Neuronal stem cell (in vitro differentiated cells): ENCODE measurements at regions not wholly inside any gene's neighbourhood (a gene's known extent, or its start where the extent isn't known, plus 50 kb on each side); places are given as distances from the start of the nearest gene placed in this dataset.

ENCODE experiments used
- DNase-seq: peaks from one replicate; pipeline ENCODE4 v3.0.0-alpha.2; 2013; ENCODE audit warnings: low spot score
- H2AFZ ChIP-seq: one replicate; pipeline ENCODE4 v1.6.1; 2013; ENCODE audit warnings: mild to moderate bottlenecking, low read length, inconsistent platforms
- H2AK5ac ChIP-seq: 2 replicates; pipeline ENCODE4 v1.6.1; 2013; ENCODE audit warnings: low read depth, mild to moderate bottlenecking, inconsistent platforms, low read length, moderate library complexity, mixed read lengths
- H2BK120ac ChIP-seq: 2 replicates; pipeline ENCODE4 v1.6.1; 2013; ENCODE audit warnings: low read depth, mild to moderate bottlenecking, inconsistent platforms, low read length, moderate library complexity, mixed read lengths
- H2BK12ac ChIP-seq: one replicate; pipeline ENCODE4 v1.6.1; 2013; ENCODE audit warnings: low read length, inconsistent platforms
- H2BK15ac ChIP-seq: 2 replicates; pipeline ENCODE4 v1.6.1; 2013; ENCODE audit warnings: mild to moderate bottlenecking, low read length, inconsistent platforms, mixed read lengths
- H2BK5ac ChIP-seq: one replicate; pipeline ENCODE4 v1.6.1; 2013; ENCODE audit warnings: inconsistent platforms, mild to moderate bottlenecking, low read length, moderate library complexity
- H3K14ac ChIP-seq: one replicate; pipeline ENCODE4 v1.6.1; 2013; ENCODE audit warnings: low read length, inconsistent platforms
- H3K18ac ChIP-seq: 2 replicates; pipeline ENCODE4 v1.6.1; 2013; ENCODE audit warnings: low read length, inconsistent platforms
- H3K23ac ChIP-seq: 2 replicates; pipeline ENCODE4 v1.6.1; 2013; ENCODE audit warnings: low read depth, mild to moderate bottlenecking, mixed read lengths, low read length, inconsistent platforms; ENCODE audit not compliant: poor library complexity
- H3K27ac ChIP-seq: replicated peaks from 3 replicates; pipeline ENCODE4 v1.5.1; 2013; ENCODE audit warnings: low read length, inconsistent platforms
- H3K27me3 ChIP-seq, 3 experiments: 2 replicates each; pipeline ENCODE4 v1.6.1; 2013; ENCODE audit warnings: low read length in 3 of 3, mild to moderate bottlenecking in 2 of 3, inconsistent platforms in 1 of 3, low read depth in 1 of 3, mixed read lengths in 1 of 3, moderate library complexity in 1 of 3; ENCODE audit not compliant: control insufficient read depth in 3 of 3, insufficient read depth in 3 of 3
- H3K36me3 ChIP-seq, 2 donors: replicated peaks in 1 of 2; 2 replicates each; pipeline ENCODE4 v1.6.1; 2013; ENCODE audit warnings: low read length in 2 of 2; ENCODE audit not compliant: control insufficient read depth in 2 of 2, insufficient read depth in 2 of 2
- H3K4ac ChIP-seq: 2 replicates; pipeline ENCODE4 v1.6.1; 2013; ENCODE audit warnings: inconsistent platforms, mild to moderate bottlenecking, low read length, moderate library complexity
- H3K4me1 ChIP-seq, 2 donors: 1 replicate in 1 of 2; 2 replicates in 1 of 2; pipeline ENCODE4 v1.6.1; 2013; ENCODE audit warnings: low read length in 2 of 2, low read depth in 1 of 2; ENCODE audit not compliant: control insufficient read depth in 2 of 2, insufficient read depth in 1 of 2
- H3K4me2 ChIP-seq: one replicate; pipeline ENCODE4 v1.6.1; 2013; ENCODE audit warnings: mild to moderate bottlenecking, low read length, inconsistent platforms; ENCODE audit not compliant: insufficient read depth, poor library complexity, severe bottlenecking
- H3K4me3 ChIP-seq, 2 donors: 2 replicates each; pipeline ENCODE4 v1.5.1; 2013; ENCODE audit warnings: low read length in 2 of 2, mild to moderate bottlenecking in 2 of 2, inconsistent platforms in 1 of 2, moderate library complexity in 1 of 2
- H3K79me1 ChIP-seq: one replicate; pipeline ENCODE4 v1.6.1; 2013; ENCODE audit warnings: low read depth, mild to moderate bottlenecking, inconsistent platforms, low read length, moderate library complexity
- H3K9ac ChIP-seq: one replicate; pipeline ENCODE4 v1.6.1; 2013; ENCODE audit warnings: mild to moderate bottlenecking, low read depth, low read length, inconsistent platforms; ENCODE audit not compliant: poor library complexity
- H3K9me3 ChIP-seq, 2 donors: replicated peaks in 1 of 2; 2 replicates each; pipeline versions ENCODE3 to v1.6.1; 2013; ENCODE audit warnings: low read length in 2 of 2, mild to moderate bottlenecking in 2 of 2, inconsistent platforms in 1 of 2, low read depth in 1 of 2, mixed read lengths in 1 of 2, moderate library complexity in 1 of 2; ENCODE audit not compliant: control insufficient read depth in 2 of 2, insufficient read depth in 1 of 2
- H4K8ac ChIP-seq: one replicate; pipeline ENCODE4 v1.6.1; 2013; ENCODE audit warnings: low read depth, mild to moderate bottlenecking, inconsistent platforms, low read length, moderate library complexity
- H4K91ac ChIP-seq: one replicate; pipeline ENCODE4 v1.6.1; 2013; ENCODE audit warnings: low read length, low read depth, mild to moderate bottlenecking, inconsistent platforms; ENCODE audit not compliant: poor library complexity
- WGBS, 2 donors: extraction: QIAGEN DNeasy Blood & Tissue Kit; methylation state at CpG; one replicate each; pipeline ENCODE4 v1.1.7; 2013; ENCODE audit warnings: missing lambda C conversion rate in 2 of 2, mixed read lengths in 1 of 2; ENCODE audit not compliant: insufficient read length in 2 of 2, insufficient replicate concordance in 1 of 2; ENCODE audit errors: extremely low coverage in 2 of 2; 5-methylcytosine and 5-hydroxymethylcytosine counted together

GRCh38 chr3:188080091-188080490, 73.9 kb upstream of the LPP start:
- Histone ChIP-seq H3K27ac (no peak overlapping the region), H3K9ac (no peak overlapping the region), H2BK120ac (no peak overlapping the region), H2AK5ac (no peak overlapping the region), H3K14ac (no peak overlapping the region), H3K4me3 (no peak overlapping the region), H4K91ac (no peak overlapping the region), H3K18ac (no peak overlapping the region), H3K36me3 (no peaks in the 10 kb centered on the region), H3K4ac (no peak overlapping the region), H3K23ac (no peak overlapping the region), H3K4me2 (no peak overlapping the region), H3K27me3 (no peaks in the 10 kb centered on the region), H3K79me1 (no peaks in the 10 kb centered on the region), H2AFZ (no peak overlapping the region), H2BK5ac (no peak overlapping the region), H3K9me3 (no peaks in the 10 kb centered on the region), H2BK12ac (no peak overlapping the region), H2BK15ac (no peak overlapping the region), H3K4me1 (peaks cover 0 to 3% of the 10 kb centered on the region in 2 donors), H4K8ac (no peak overlapping the region)
- WGBS, 2 donors = no CpG with 5 or more reads among the region's 2 CpGs
- no peak for DNase-seq

DNA sequence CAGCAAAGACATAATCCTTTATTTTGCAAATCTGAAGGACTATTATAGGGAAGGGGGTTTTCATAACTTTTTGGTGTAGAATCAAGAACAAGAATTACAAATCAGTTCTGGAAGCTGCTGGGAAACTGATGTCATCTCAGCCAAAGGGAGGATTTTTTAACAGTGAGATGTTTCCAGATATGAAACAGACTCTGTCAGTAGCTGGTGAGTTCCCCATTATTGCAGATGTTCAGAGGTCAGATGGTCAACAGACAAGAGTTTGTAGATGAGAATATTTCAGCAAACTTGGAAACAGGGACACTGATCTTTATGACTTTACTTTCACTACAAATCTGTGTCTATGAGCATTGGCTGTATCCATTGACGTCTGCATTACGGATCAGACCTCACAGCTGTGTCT, 71.9 kb upstream of the LPP start:
- Histone ChIP-seq H3K18ac (no peak overlapping the region), H2BK120ac (no peak overlapping the region), H3K9ac (no peak overlapping the region), H3K14ac (no peak overlapping the region), H2AK5ac (no peak overlapping the region), H3K4me3 (no peak overlapping the region), H3K27me3 (no peaks in the 10 kb centered on the region), H2BK5ac (no peak overlapping the region), H3K79me1 (no peaks in the 10 kb centered on the region), H3K4me2 (no peak overlapping the region), H2BK15ac (no peak overlapping the region), H3K27ac (no peak overlapping the region), H4K8ac (no peak overlapping the region), H3K4me1 (peaks cover 0 to 2% of the 10 kb centered on the region in 2 donors), H3K4ac (no peak overlapping the region), H3K23ac (no peak overlapping the region), H3K9me3 (no peaks in the 10 kb centered on the region), H3K36me3 (no peaks in the 10 kb centered on the region), H4K91ac (no peak overlapping the region), H2BK12ac (no peak overlapping the region), H2AFZ (no peak overlapping the region)
- no CpG with 5 or more reads among the region's 2 CpGs for WGBS, 2 donors
- no peak for DNase-seq

- no peak overlapping the region for H3K4me3 ChIP-seq
- H3K27ac ChIP-seq = no peak overlapping the region
- DNase-seq = no peak
- no peak overlapping the region for H3K23ac ChIP-seq
- no peak overlapping the region for H3K4me2 ChIP-seq
- H4K91ac ChIP-seq = no peak overlapping the region
- no peak overlapping the region for H2BK15ac ChIP-seq
- H3K79me1 ChIP-seq = no peaks in the 10 kb centered on the region
- H3K36me3 ChIP-seq = no peaks in the 10 kb centered on the region
- H2BK5ac ChIP-seq = no peak overlapping the region
- H2AK5ac ChIP-seq = no peak overlapping the region
- no peaks in the 10 kb centered on the region for H3K27me3 ChIP-seq
- no peak overlapping the region for H3K4ac ChIP-seq
- H3K9ac ChIP-seq = no peak overlapping the region
- no peak overlapping the region for H4K8ac ChIP-seq
- no peak overlapping the region for H2BK120ac ChIP-seq
- H3K4me1 ChIP-seq = no peaks in the 10 kb centered on the region
- no peaks in the 10 kb centered on the region for H3K9me3 ChIP-seq
- no peak overlapping the region for H2BK12ac ChIP-seq
- no CpG with 5 or more reads among the region's 1 CpG for WGBS, 2 donors
- no peak overlapping the region for H3K14ac ChIP-seq
- H2AFZ ChIP-seq = no peak overlapping the region
- H3K18ac ChIP-seq = no peak overlapping the region
Measured at GRCh38 chr3:188082450-188082849, 71.5 kb upstream of the LPP start.

- Histone ChIP-seq H2BK120ac (no peak overlapping the region), H3K9ac (no peak overlapping the region), H2AK5ac (no peak overlapping the region), H3K36me3 (no peaks in the 10 kb centered on the region), H2BK5ac (no peak overlapping the region), H3K18ac (no peak overlapping the region), H3K79me1 (no peaks in the 10 kb centered on the region), H3K9me3 (no peaks in the 10 kb centered on the region), H2AFZ (no peak overlapping the region), H2BK15ac (no peak overlapping the region), H3K23ac (no peak overlapping the region), H4K8ac (no peak overlapping the region), H3K4me1 (no peaks in the 10 kb centered on the region), H3K27ac (no peak overlapping the region), H3K4me3 (no peak overlapping the region), H3K4me2 (no peak overlapping the region), H3K14ac (no peak overlapping the region), H4K91ac (no peak overlapping the region), H2BK12ac (no peak overlapping the region), H3K4ac (no peak overlapping the region), H3K27me3 (no peaks in the 10 kb centered on the region)
- no CpG with 5 or more reads among the region's 1 CpG for WGBS, 2 donors
- DNase-seq = no peak
Measured at GRCh38 chr3:188083011-188083410, 70.9 kb upstream of the LPP start.
